ENCODE measurements at regions not wholly inside any gene's neighbourhood (a gene's known extent, or its start where the extent isn't known, plus 50 kb on each side); places are given as distances from the start of the nearest gene placed in this dataset.

DNA sequence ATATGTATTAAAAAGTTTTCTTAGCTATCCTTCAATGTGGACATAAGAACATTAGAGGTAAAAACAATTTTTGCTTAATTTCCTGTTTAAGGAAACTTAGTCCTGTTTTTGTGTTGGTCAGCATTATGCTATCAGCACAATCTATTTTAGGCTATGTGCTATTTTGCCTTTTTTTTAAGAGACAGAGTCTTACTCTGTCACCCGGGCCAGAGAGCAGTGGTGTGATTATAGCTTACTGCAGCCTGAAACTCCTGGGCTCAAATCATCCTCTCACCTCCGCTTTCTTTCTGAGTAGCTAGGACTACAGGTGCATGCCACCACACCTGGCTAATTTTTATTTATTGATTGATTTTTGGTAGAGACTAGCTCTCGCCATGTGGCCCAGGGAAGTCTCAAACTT lies 199.1 kb upstream of the TMPRSS15 start:
- TF ChIP-seq, protein P1, sequence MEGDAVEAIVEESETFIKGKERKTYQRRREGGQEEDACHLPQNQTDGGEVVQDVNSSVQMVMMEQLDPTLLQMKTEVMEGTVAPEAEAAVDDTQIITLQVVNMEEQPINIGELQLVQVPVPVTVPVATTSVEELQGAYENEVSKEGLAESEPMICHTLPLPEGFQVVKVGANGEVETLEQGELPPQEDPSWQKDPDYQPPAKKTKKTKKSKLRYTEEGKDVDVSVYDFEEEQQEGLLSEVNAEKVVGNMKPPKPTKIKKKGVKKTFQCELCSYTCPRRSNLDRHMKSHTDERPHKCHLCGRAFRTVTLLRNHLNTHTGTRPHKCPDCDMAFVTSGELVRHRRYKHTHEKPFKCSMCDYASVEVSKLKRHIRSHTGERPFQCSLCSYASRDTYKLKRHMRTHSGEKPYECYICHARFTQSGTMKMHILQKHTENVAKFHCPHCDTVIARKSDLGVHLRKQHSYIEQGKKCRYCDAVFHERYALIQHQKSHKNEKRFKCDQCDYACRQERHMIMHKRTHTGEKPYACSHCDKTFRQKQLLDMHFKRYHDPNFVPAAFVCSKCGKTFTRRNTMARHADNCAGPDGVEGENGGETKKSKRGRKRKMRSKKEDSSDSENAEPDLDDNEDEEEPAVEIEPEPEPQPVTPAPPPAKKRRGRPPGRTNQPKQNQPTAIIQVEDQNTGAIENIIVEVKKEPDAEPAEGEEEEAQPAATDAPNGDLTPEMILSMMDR (conservative IDR thresholded peaks at IDR 0.05; ENCODE audit: low read length), result no peak
- no peak for TF ChIP-seq EZH2phosphoT487 (IDR thresholded peaks at IDR 0.05; ENCODE audit: borderline replicate concordance, low read depth, low read length)

DNA sequence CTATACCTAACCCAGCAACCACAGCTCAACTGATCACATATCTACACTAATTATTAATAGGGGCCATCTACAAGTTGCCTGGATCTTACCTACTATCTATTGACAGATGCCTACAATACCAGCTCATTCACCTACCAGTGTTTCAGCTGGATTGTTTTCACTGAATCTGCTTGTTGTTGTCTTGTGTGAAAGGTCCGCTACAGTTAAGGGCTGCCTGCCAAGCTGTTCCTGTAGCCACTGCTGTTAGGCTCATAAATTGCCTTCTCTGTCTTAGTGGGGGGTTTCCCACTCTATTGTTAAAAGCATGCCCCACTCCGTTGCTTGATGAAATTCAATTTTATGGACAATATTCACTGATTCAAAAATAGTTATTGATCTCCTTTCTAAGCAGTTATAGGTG lies 199.7 kb upstream of the TMPRSS15 start:
- CTCF ChIA-PET (ENCODE audit: unreplicated experiment), result no interaction called here
- no peaks in the 10 kb centered on the region for H3K79me2 ChIP-seq (ENCODE audit: insufficient read depth, low read depth, low read length)
- intact Hi-C loops (cut with micrococcal nuclease; ENCODE audit: unreplicated experiment), result no loop called here
- H3K9me2 ChIP-seq (ENCODE audit: insufficient read depth, low read length), result no peaks in the 10 kb centered on the region
- H3K4me1 ChIP-seq (ENCODE audit: insufficient read depth, low read length, poor library complexity, severe bottlenecking), result no peaks in the 10 kb centered on the region
- no peak overlapping the region for H3K4me3 ChIP-seq (ENCODE audit: low read depth, low read length, poor library complexity, severe bottlenecking)
- no peak overlapping the region for H3K4me2 ChIP-seq (ENCODE audit: low read length)
- no TSS peak for BruUV-seq (replicated peaks)
- peaks cover 4% of the 10 kb centered on the region; the same call in 1 of the 2 replicates for H3K9me3 ChIP-seq (ENCODE audit: low read length)
- H4K20me1 ChIP-seq (ENCODE audit: insufficient read depth, low read length), result no peaks in the 10 kb centered on the region
- POLR2A ChIA-PET, result interaction anchor here (0.9 to 1.8 kb wide), 3 partner anchors 11 to 21 kb away, joined by 3 to 5 read pairs (median 5); no protein-coding TSS in a partner anchor
- DNase-seq (ENCODE audit: low spot score), result no peak
- no peaks in the 10 kb centered on the region for H3K36me3 ChIP-seq (ENCODE audit: insufficient read depth, low read length)
- TF ChIP-seq, protein P1 (conservative IDR thresholded peaks at IDR 0.05; ENCODE audit: low read length), result no peak
- no peak overlapping the region for H3K27ac ChIP-seq (ENCODE audit: low read depth, low read length, poor library complexity, severe bottlenecking)
- H2AFZ ChIP-seq (ENCODE audit: low read length), result no peak overlapping the region

More for the DNA sequence above, 199.1 kb upstream of the TMPRSS15 start:
- DNase-seq (ENCODE audit: low spot score), result no peak
- Histone ChIP-seq H3K9me2 (ENCODE audit: insufficient read depth, low read length) (no peaks in the 10 kb centered on the region), H3K79me2 (ENCODE audit: insufficient read depth, low read depth, low read length) (no peaks in the 10 kb centered on the region), H3K4me2 (ENCODE audit: low read length) (no peak overlapping the region), H3K36me3 (ENCODE audit: insufficient read depth, low read length) (no peaks in the 10 kb centered on the region), H3K27ac (ENCODE audit: low read depth, low read length, poor library complexity, severe bottlenecking) (no peak overlapping the region), H3K9me3 (ENCODE audit: low read length) (peaks cover 4% of the 10 kb centered on the region; the same call in 1 of the 2 replicates), H3K4me1 (ENCODE audit: insufficient read depth, low read length, poor library complexity, severe bottlenecking) (no peaks in the 10 kb centered on the region), H2AFZ (ENCODE audit: low read length) (no peak overlapping the region), H4K20me1 (ENCODE audit: insufficient read depth, low read length) (no peaks in the 10 kb centered on the region), H3K4me3 (ENCODE audit: low read depth, low read length, poor library complexity, severe bottlenecking) (no peak overlapping the region)
- POLR2A ChIA-PET, result interaction anchor here (0.6 to 1.8 kb wide), 3 partner anchors 10 to 362 kb away, joined by 3 to 5 read pairs (median 3); no protein-coding TSS in a partner anchor
- intact Hi-C loops (cut with micrococcal nuclease; ENCODE audit: unreplicated experiment), result no loop called here
- CTCF ChIA-PET (ENCODE audit: unreplicated experiment), result no interaction called here
- BruUV-seq (replicated peaks), result no TSS peak

DNA sequence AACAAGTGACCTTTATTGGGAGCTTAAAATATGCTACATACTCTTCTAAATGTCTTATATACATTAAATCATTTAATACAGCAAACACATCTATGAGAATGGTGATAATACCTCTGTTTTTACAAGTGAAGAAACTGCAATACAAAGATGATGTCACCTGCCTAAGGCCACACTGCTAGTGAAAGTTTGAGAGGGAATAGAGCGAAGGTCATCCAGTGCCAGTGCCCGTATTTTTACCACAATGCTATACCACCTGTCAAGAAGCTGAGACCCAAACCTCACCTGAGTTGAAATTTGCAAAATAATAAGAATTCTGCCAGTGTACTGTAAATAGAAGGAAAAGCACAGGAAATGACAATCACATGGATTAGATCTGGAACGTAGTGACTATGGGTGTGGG lies 200.4 kb upstream of the TMPRSS15 start:
- POLR2A ChIA-PET, result interaction anchor here (1.6 to 1.8 kb wide), 2 partner anchors 11 to 13 kb away, joined by 5 read pairs; no protein-coding TSS in a partner anchor
- Histone ChIP-seq H3K4me3 (ENCODE audit: low read depth, low read length, poor library complexity, severe bottlenecking) (no peak overlapping the region), H4K20me1 (ENCODE audit: insufficient read depth, low read length) (no peaks in the 10 kb centered on the region), H3K36me3 (ENCODE audit: insufficient read depth, low read length) (no peaks in the 10 kb centered on the region), H2AFZ (ENCODE audit: low read length) (no peak overlapping the region), H3K4me1 (ENCODE audit: insufficient read depth, low read length, poor library complexity, severe bottlenecking) (no peaks in the 10 kb centered on the region), H3K9me2 (ENCODE audit: insufficient read depth, low read length) (no peaks in the 10 kb centered on the region), H3K79me2 (ENCODE audit: insufficient read depth, low read depth, low read length) (no peaks in the 10 kb centered on the region), H3K4me2 (ENCODE audit: low read length) (no peak overlapping the region), H3K9me3 (ENCODE audit: low read length) (peaks cover 4% of the 10 kb centered on the region; the same call in 1 of the 2 replicates), H3K27ac (ENCODE audit: low read depth, low read length, poor library complexity, severe bottlenecking) (no peak overlapping the region)
- TF ChIP-seq, protein P1 (conservative IDR thresholded peaks at IDR 0.05; ENCODE audit: low read length), result no peak
- no peak for TF ChIP-seq EZH2phosphoT487 (IDR thresholded peaks at IDR 0.05; ENCODE audit: borderline replicate concordance, low read depth, low read length)
- intact Hi-C loops (cut with micrococcal nuclease; ENCODE audit: unreplicated experiment), result no loop called here
- no TSS peak for BruUV-seq (replicated peaks)
- DNase-seq (ENCODE audit: low spot score), result no peak
- CTCF ChIA-PET (ENCODE audit: unreplicated experiment), result no interaction called here

Data from OCI-LY7 (cell line).